Ishikawa (cell line): ENCODE measurements at regions not wholly inside any gene's neighbourhood (a gene's known extent, or its start where the extent isn't known, plus 50 kb on each side); places are given as distances from the start of the nearest gene placed in this dataset.

Source experiments
- CEBPB ChIP-seq: IDR thresholded peaks from 2 replicates; pipeline ENCODE4 v1.6.1; 2012
- CREB1 ChIP-seq: IDR thresholded peaks from 2 replicates; pipeline ENCODE4 v1.6.1; 2012; ENCODE audit warnings: low read depth
- EGR1 ChIP-seq: IDR thresholded peaks from 2 replicates; pipeline ENCODE4 v1.6.1; 2012
- EP300 ChIP-seq: IDR thresholded peaks from 2 replicates; pipeline ENCODE4 v1.6.1; 2012; ENCODE audit warnings: borderline replicate concordance
- FOXM1 ChIP-seq: IDR thresholded peaks from 2 replicates; pipeline ENCODE4 v1.6.1; 2012; ENCODE audit warnings: low read depth, borderline replicate concordance
- NFIC ChIP-seq: IDR thresholded peaks from 2 replicates; pipeline ENCODE4 v1.6.1; 2012
- RAD21 ChIP-seq: IDR thresholded peaks from 2 replicates; pipeline ENCODE4 v1.6.1; 2012; ENCODE audit warnings: low read depth
- TAF1 ChIP-seq: IDR thresholded peaks from 2 replicates; pipeline ENCODE4 v1.6.1; 2012; ENCODE audit warnings: low read depth, mild to moderate bottlenecking
- TCF12 ChIP-seq: IDR thresholded peaks from 2 replicates; pipeline ENCODE4 v1.6.1; 2012; ENCODE audit warnings: low read depth
- TEAD4 ChIP-seq: IDR thresholded peaks from 2 replicates; pipeline ENCODE4 v1.6.1; 2012
- YY1 ChIP-seq: IDR thresholded peaks from 2 replicates; pipeline ENCODE4 v1.6.1; 2012; ENCODE audit warnings: low read depth
- ZBTB7A ChIP-seq: IDR thresholded peaks from 2 replicates; pipeline ENCODE4 v1.6.1; 2012; ENCODE audit warnings: low read depth
- TF ChIP-seq, protein P1 (sequence below): IDR thresholded peaks from 2 replicates; pipeline ENCODE4 v1.6.1; 2012
- TF ChIP-seq, protein P2 (sequence below): IDR thresholded peaks from 2 replicates; pipeline ENCODE4 v1.6.1; 2012; ENCODE audit warnings: low read depth, mild to moderate bottlenecking
- TF ChIP-seq, protein P3 (sequence below): IDR thresholded peaks from 2 replicates; pipeline ENCODE4 v1.6.1; 2012

DNA sequence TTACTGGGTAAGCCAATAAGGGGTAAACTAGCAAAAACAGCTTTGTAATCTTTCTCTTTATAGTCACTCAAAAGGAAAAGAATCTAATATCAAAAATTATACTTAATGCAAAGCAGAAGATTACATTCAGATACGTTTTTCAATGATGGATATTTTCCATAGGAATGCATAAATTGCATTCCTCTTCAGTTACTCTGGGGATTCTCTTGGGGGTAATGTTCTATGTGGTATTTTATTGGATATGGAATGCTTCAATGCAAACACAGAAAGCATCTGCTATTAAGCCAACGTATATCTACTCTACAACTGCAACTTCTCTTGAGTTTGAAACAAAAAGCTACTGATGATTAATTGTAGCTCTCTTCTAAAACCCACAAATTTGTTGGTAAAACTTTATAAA, 106.0 kb downstream of the SLC41A2 start:
- TF ChIP-seq ZBTB7A (no peak), NFIC (no peak), RAD21 (no peak)

DNA sequence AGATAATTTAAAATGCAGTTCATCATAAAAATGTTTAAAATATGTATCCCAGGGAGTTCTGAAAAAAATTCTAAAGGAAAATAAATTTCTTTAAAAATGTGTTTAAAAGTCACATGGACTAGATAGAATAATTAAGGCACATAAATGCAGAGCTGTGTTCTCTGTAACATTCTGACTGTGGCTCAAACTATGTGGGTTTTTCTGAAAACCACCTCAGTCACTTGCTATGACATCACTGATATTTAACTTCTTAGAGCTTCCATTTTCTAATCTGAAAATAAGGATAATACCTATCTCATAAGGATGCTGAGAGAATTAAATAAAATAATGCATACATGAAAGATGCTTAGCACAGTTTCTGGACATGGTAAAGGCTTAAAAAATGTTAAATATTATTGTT, 107.3 kb downstream of the SLC41A2 start:
- TF ChIP-seq EGR1 (no peak), RAD21 (no peak), TAF1 (no peak), TCF12 (no peak), FOXM1 (no peak), TEAD4 (no peak), CEBPB (no peak)
- TF ChIP-seq, protein P1, sequence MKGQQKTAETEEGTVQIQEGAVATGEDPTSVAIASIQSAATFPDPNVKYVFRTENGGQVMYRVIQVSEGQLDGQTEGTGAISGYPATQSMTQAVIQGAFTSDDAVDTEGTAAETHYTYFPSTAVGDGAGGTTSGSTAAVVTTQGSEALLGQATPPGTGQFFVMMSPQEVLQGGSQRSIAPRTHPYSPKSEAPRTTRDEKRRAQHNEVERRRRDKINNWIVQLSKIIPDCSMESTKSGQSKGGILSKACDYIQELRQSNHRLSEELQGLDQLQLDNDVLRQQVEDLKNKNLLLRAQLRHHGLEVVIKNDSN = no peak

DNA sequence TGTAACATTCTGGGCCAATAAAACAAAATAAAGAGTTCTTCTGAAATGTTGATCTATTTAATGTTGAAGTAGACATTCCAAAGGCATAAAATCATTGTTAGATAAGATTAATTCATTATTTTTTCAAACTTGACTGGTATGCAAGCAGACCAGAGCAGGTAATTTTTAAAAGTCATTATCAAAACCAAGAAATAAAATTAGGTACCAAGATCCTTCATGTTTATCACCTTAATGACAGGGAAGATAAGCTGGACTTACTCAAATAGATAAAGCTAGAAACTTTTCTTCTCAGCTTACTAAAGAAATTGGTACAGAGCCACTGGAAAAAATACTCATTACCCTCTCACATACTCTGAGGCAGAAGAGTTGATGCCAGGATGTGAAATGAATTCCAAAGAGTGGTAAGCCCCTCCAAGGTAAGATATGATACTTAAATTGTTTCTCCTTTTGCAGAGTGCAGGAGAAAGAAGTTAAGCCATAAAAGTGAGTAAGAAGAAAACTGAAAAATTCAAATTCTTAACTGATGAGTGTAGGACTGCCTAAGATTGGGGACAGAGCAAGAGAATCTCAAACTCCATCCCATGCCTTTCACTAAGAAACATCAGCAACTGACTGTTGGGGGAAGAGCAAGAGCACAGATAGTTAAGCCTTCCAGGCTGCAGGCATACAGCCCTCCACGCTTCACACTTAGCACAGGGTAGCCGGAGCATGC, 111.9 kb downstream of the SLC41A2 start:
- no peak for TF ChIP-seq YY1
- no peak for TF ChIP-seq RAD21
- TF ChIP-seq, protein P2, sequence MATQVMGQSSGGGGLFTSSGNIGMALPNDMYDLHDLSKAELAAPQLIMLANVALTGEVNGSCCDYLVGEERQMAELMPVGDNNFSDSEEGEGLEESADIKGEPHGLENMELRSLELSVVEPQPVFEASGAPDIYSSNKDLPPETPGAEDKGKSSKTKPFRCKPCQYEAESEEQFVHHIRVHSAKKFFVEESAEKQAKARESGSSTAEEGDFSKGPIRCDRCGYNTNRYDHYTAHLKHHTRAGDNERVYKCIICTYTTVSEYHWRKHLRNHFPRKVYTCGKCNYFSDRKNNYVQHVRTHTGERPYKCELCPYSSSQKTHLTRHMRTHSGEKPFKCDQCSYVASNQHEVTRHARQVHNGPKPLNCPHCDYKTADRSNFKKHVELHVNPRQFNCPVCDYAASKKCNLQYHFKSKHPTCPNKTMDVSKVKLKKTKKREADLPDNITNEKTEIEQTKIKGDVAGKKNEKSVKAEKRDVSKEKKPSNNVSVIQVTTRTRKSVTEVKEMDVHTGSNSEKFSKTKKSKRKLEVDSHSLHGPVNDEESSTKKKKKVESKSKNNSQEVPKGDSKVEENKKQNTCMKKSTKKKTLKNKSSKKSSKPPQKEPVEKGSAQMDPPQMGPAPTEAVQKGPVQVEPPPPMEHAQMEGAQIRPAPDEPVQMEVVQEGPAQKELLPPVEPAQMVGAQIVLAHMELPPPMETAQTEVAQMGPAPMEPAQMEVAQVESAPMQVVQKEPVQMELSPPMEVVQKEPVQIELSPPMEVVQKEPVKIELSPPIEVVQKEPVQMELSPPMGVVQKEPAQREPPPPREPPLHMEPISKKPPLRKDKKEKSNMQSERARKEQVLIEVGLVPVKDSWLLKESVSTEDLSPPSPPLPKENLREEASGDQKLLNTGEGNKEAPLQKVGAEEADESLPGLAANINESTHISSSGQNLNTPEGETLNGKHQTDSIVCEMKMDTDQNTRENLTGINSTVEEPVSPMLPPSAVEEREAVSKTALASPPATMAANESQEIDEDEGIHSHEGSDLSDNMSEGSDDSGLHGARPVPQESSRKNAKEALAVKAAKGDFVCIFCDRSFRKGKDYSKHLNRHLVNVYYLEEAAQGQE = no peak
- TF ChIP-seq CREB1 = no peak
- TF ChIP-seq ZBTB7A = no peak
- no peak for TF ChIP-seq EP300
- TF ChIP-seq TAF1 = no peak
- TF ChIP-seq, protein P3, sequence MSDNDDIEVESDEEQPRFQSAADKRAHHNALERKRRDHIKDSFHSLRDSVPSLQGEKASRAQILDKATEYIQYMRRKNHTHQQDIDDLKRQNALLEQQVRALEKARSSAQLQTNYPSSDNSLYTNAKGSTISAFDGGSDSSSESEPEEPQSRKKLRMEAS = no peak
- no peak for TF ChIP-seq NFIC
- TF ChIP-seq, protein P1 = no peak
- TF ChIP-seq FOXM1 = no peak
- TF ChIP-seq TCF12 = no peak
- TF ChIP-seq CEBPB = no peak
- no peak for TF ChIP-seq TEAD4
- TF ChIP-seq EGR1 = no peak

DNA sequence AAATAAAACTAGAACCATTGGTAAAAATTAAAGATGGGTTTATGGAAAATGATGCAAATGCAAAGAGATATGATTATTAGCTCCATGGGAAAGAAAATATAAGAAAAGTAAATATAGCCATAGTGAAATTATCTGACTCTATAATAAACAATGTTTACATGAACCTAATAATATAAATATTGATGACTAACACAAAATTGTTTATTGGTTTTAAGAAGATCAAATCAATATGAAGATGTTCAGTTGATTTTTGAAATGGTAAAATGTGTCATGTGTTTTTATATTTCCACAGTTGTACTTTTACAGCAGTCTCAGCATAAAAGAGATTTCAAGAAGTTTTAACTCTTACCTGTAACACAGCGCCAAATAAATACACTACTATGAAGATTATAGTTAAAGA, 114.0 kb downstream of the SLC41A2 start:
- no peak for TF ChIP-seq TEAD4
- TF ChIP-seq, protein P2 = no peak
- TF ChIP-seq YY1 = no peak
- TF ChIP-seq, protein P3 = no peak
- no peak for TF ChIP-seq RAD21
- no peak for TF ChIP-seq TCF12
- no peak for TF ChIP-seq NFIC
- no peak for TF ChIP-seq TAF1
- TF ChIP-seq EGR1 = no peak
- TF ChIP-seq, protein P1 = no peak
- TF ChIP-seq CREB1 = no peak

DNA sequence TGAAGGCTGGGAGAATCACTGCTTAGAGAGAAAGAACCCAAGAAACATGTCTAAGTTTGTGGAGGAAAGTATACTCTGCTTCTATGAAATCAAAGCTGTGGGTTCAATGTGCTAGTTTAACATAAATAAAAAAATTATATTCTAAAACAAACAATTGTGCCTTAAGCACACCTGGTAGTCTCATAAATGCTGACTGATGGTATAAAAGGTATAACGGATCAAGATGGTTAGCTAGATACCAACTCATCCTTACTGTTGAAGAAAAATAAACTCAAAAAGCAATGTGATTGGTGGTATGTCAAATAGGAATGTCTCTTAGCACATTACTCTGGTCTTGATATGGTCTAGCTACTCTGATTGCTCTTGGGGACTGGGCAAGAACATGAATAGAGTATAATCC, 117.8 kb downstream of the SLC41A2 start:
- TF ChIP-seq, protein P3 = no peak
- TF ChIP-seq CEBPB (no peak), RAD21 (no peak), TAF1 (no peak), ZBTB7A (no peak), YY1 (no peak), FOXM1 (no peak), EGR1 (no peak)
- TF ChIP-seq, protein P2 = no peak
